WERI-Rb-1 (cell line): ENCODE measurements at regions not wholly inside any gene's neighbourhood (a gene's known extent, or its start where the extent isn't known, plus 50 kb on each side); places are given as distances from the start of the nearest gene placed in this dataset.

Experiments
- DNase-seq: peaks from one replicate; pipeline ENCODE4 v3.0.0-alpha.2; 2020
- H3K27ac ChIP-seq: fragments of 250-450 bp; sonication (Bioruptor Pico); 2 replicates; pipeline ENCODE4 v1.5.1; 2020; ENCODE audit warnings: mild to moderate bottlenecking, moderate library complexity
- H3K27me3 ChIP-seq: fragments of 250-450 bp; sonication (Bioruptor Pico); 2 replicates; pipeline ENCODE4 v1.5.1; 2021; ENCODE audit warnings: mild to moderate bottlenecking, low read depth, moderate library complexity; ENCODE audit not compliant: insufficient read depth, severe bottlenecking
- H3K36me3 ChIP-seq: fragments of 250-450 bp; sonication (Bioruptor Pico); 2 replicates; pipeline ENCODE4 v1.5.1; 2020; ENCODE audit warnings: mild to moderate bottlenecking, moderate library complexity
- H3K4me3 ChIP-seq: 2 replicates; pipeline ENCODE4 v1.5.1; 2011; ENCODE audit warnings: low read depth, mild to moderate bottlenecking, control low read depth, low read length
- H3K9me3 ChIP-seq: fragments of 250-450 bp; sonication (Bioruptor Pico); 2 replicates; pipeline ENCODE4 v1.5.1; 2021; ENCODE audit warnings: mild to moderate bottlenecking, moderate library complexity; ENCODE audit not compliant: severe bottlenecking
- CTCF ChIP-seq: IDR thresholded peaks from 2 replicates; pipeline ENCODE4 v1.5.1; 2011; ENCODE audit warnings: low read depth, mild to moderate bottlenecking, control low read depth, inconsistent platforms, low read length

GRCh38 chr3:43793648-43794372 is 103.1 kb downstream of the ABHD5 start:
- no peak for TF ChIP-seq CTCF
- Histone ChIP-seq H3K9me3 (no peaks in the 10 kb centered on the region), H3K4me3 (no peak overlapping the region), H3K27me3 (no peaks in the 10 kb centered on the region), H3K36me3 (no peaks in the 10 kb centered on the region), H3K27ac (no peak overlapping the region)
- no peak for DNase-seq

- Histone ChIP-seq H3K4me3 (no peak overlapping the region), H3K27ac (no peak overlapping the region), H3K36me3 (no peaks in the 10 kb centered on the region), H3K9me3 (no peaks in the 10 kb centered on the region), H3K27me3 (no peaks in the 10 kb centered on the region)
- no peak for TF ChIP-seq CTCF
- DNase-seq: no peak
Measured at GRCh38 chr3:43794776-43795175, 104.0 kb downstream of the ABHD5 start.

GRCh38 chr3:43795491-43795890 is 104.8 kb downstream of the ABHD5 start:
- no peaks in the 10 kb centered on the region for H3K27me3 ChIP-seq
- TF ChIP-seq CTCF: no peak
- DNase-seq: no peak
- H3K9me3 ChIP-seq: no peaks in the 10 kb centered on the region
- no peaks in the 10 kb centered on the region for H3K36me3 ChIP-seq
- no peak overlapping the region for H3K4me3 ChIP-seq
- no peak overlapping the region for H3K27ac ChIP-seq

GRCh38 chr3:43796041-43796596 is 105.4 kb downstream of the ABHD5 start:
- H3K4me3 ChIP-seq: no peak overlapping the region
- H3K9me3 ChIP-seq: no peaks in the 10 kb centered on the region
- no peak overlapping the region for H3K27ac ChIP-seq
- H3K36me3 ChIP-seq: no peaks in the 10 kb centered on the region
- no peaks in the 10 kb centered on the region for H3K27me3 ChIP-seq
- TF ChIP-seq CTCF: no peak
- DNase-seq: no peak

GRCh38 chr3:43797794-43798193 is 107.1 kb downstream of the ABHD5 start:
- H3K27ac ChIP-seq: no peak overlapping the region
- H3K36me3 ChIP-seq: no peaks in the 10 kb centered on the region
- H3K4me3 ChIP-seq: no peak overlapping the region
- no peak for TF ChIP-seq CTCF
- H3K27me3 ChIP-seq: no peaks in the 10 kb centered on the region
- DNase-seq: no peak
- peaks cover 2% of the 10 kb centered on the region for H3K9me3 ChIP-seq

- no peaks in the 10 kb centered on the region for H3K9me3 ChIP-seq
- TF ChIP-seq CTCF: no peak
- H3K27me3 ChIP-seq: no peaks in the 10 kb centered on the region
- no peak overlapping the region for H3K27ac ChIP-seq
- no peak overlapping the region for H3K4me3 ChIP-seq
- DNase-seq: no peak
- no peaks in the 10 kb centered on the region for H3K36me3 ChIP-seq
Measured at GRCh38 chr3:43810797-43811196, 120.1 kb downstream of the ABHD5 start.
